Cardiac muscle cell (in vitro differentiated cells and primary cell): ENCODE measurements at regions not wholly inside any gene's neighbourhood (a gene's known extent, or its start where the extent isn't known, plus 50 kb on each side); places are given as distances from the start of the nearest gene placed in this dataset.
"Not testable (repeated sequence)": the region's sequence is repeated elsewhere in the genome, so short reads cannot be mapped to it uniquely, and the experiment has no call there.

Experiments
- DNase-seq, 2 donors: peaks; one replicate each; pipeline versions ENCODE4 v3.0.0 to v3.0.0-alpha.2; 2010 to 2017; ENCODE audit warnings: low read depth in 1 of 2, low spot score in 1 of 2
- H3K27ac ChIP-seq: fragments of 200-600 bp; sonication (generic); 2 replicates; pipeline ENCODE4 v1.5.1; 2016
- H3K27me3 ChIP-seq: fragments of 200-600 bp; sonication (generic); 2 replicates; pipeline ENCODE4 v1.6.0; 2016; ENCODE audit warnings: control low read depth
- H3K36me3 ChIP-seq: fragments of 200-600 bp; sonication (generic); 2 replicates; pipeline ENCODE4 v1.5.1; 2016; ENCODE audit warnings: control low read depth
- H3K4me1 ChIP-seq: fragments of 200-600 bp; sonication (generic); 2 replicates; pipeline ENCODE4 v1.8.1; 2017; ENCODE audit warnings: low read depth, mild to moderate bottlenecking, mixed run types
- H3K4me3 ChIP-seq: fragments of 200-600 bp; sonication (generic); 2 replicates; pipeline ENCODE4 v1.5.1; 2016; ENCODE audit warnings: mild to moderate bottlenecking
- H3K9me3 ChIP-seq: fragments of 200-600 bp; sonication (generic); 2 replicates; pipeline ENCODE4 v1.5.1; 2017; ENCODE audit warnings: low read depth, mild to moderate bottlenecking, control low read depth
- TF ChIP-seq, protein P1 (sequence below): IDR thresholded peaks from 2 replicates; pipeline ENCODE4 v1.5.1; 2012; ENCODE audit warnings: low read depth, mild to moderate bottlenecking, low read length

DNA sequence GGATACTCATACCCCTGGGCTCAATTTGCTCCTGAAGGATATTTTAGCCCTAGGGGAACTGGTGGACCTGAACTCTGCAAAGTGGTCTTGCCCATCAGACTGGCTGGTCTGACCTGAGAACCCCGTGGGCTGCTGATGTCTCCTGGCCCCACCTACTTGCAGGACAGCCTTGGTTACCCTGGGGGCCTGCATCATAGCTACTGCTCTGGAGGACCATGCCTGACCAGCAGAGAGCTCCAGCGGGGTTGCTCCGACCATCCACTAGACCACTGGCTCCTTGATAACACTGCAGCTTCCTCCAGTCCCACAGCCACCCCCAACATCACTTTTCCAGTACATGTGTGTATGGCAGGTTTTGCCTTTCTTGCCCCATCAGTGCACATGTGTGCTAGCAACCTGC, 331.6 kb upstream of the BRINP3 start:
- Histone ChIP-seq H3K9me3 (no peaks in the 10 kb centered on the region), H3K4me1 (no peaks in the 10 kb centered on the region), H3K36me3 (no peaks in the 10 kb centered on the region), H3K27me3 (no peaks in the 10 kb centered on the region), H3K4me3 (no peak overlapping the region), H3K27ac (no peak overlapping the region)
- TF ChIP-seq, protein P1, sequence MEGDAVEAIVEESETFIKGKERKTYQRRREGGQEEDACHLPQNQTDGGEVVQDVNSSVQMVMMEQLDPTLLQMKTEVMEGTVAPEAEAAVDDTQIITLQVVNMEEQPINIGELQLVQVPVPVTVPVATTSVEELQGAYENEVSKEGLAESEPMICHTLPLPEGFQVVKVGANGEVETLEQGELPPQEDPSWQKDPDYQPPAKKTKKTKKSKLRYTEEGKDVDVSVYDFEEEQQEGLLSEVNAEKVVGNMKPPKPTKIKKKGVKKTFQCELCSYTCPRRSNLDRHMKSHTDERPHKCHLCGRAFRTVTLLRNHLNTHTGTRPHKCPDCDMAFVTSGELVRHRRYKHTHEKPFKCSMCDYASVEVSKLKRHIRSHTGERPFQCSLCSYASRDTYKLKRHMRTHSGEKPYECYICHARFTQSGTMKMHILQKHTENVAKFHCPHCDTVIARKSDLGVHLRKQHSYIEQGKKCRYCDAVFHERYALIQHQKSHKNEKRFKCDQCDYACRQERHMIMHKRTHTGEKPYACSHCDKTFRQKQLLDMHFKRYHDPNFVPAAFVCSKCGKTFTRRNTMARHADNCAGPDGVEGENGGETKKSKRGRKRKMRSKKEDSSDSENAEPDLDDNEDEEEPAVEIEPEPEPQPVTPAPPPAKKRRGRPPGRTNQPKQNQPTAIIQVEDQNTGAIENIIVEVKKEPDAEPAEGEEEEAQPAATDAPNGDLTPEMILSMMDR = no peak
- no peak for DNase-seq

DNA sequence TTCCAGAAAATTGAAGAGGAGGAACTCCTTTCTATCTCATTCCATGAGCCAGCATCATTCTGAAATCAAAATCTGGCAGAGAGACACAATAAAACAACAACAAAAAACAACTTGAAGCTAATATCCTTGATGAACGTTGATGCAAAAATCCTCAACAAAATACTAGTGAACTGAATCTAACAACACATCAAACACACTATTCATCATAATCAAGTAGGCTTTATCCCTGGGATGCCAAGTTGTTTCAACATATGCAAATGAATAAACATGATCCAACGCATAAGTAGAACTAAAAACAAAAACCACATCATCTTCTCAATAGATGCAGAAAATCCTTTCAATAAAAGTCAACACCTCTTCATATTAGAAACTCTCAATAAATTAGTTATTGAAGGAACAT, 335.3 kb upstream of the BRINP3 start:
- DNase-seq = no peak
- TF ChIP-seq, protein P1 = no peak
- Histone ChIP-seq H3K9me3 (no peaks in the 10 kb centered on the region), H3K4me1 (no peaks in the 10 kb centered on the region), H3K4me3 (no peak overlapping the region), H3K36me3 (no peaks in the 10 kb centered on the region), H3K27ac (no peak overlapping the region), H3K27me3 (no peaks in the 10 kb centered on the region)

DNA sequence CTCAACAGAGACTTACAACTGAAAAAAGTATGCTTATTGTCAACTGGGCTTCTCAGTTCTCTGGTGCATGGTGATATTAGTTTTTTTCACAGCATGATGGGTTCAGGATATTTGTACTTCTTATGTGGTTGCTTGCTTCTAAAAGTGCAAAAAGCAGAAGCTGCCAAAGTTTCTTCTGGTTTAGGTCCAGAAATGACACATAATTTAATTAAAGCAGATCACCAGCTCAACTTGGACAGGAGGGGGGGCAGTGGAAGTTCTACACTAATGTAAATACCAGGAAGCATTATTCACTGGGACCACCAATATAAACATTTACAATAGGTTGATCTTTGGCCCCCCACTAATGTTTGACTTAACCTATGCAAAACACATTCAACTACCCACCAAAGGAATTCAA, 354.8 kb upstream of the BRINP3 start:
- DNase-seq = no peak
- H3K4me3 ChIP-seq = no peak overlapping the region
- TF ChIP-seq, protein P1 = no peak
- H3K27ac ChIP-seq = no peak overlapping the region
- no peaks in the 10 kb centered on the region for H3K27me3 ChIP-seq
- H3K9me3 ChIP-seq = no peaks in the 10 kb centered on the region
- H3K36me3 ChIP-seq = no peaks in the 10 kb centered on the region
- no peaks in the 10 kb centered on the region for H3K4me1 ChIP-seq

DNA sequence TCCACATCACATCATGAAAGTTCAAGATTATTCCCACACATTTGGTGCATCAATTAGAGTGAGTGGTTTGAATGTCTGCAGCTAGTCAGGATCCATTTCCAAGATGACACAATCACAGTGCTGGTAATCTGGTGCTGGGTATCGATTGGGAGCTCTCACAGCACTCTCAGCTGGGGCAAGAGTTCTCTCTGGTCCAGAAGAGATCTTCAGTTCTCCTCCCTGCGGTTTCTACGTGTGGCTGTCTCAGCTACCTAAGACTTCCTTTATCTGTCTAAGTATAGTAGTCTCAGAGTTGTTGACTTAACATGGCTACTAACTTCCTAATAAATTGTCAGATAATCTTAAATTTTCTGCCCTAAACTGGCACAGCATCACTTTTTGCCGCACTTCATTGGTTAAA, 358.0 kb upstream of the BRINP3 start:
- Histone ChIP-seq H3K27me3 (no peaks in the 10 kb centered on the region), H3K4me3 (no peak overlapping the region), H3K9me3 (no peaks in the 10 kb centered on the region), H3K27ac (no peak overlapping the region), H3K36me3 (no peaks in the 10 kb centered on the region), H3K4me1 (no peaks in the 10 kb centered on the region)
- TF ChIP-seq, protein P1 = no peak
- no peak for DNase-seq

DNA sequence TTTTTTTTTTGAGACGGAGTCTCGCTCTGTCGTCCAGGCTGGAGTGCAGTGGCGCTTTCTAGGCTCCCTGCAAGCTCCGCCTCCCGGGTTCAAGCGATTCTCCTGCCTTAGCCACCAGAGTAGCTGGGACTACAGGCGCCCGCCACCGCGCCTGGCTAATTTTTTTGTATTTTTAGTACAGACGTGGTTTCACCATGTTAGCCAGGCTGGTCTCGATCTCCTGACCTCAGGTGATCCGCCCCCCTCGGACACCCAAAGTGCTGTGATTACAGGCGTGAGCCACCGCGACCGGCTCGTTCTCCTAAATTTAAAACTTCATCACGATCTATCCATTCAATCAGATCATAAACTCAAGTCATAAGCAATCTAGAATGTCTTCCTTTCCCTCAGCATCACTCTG, 359.5 kb upstream of the BRINP3 start:
- not testable (repeated sequence) for H3K36me3 ChIP-seq, H3K9me3 ChIP-seq, DNase-seq, H3K27ac ChIP-seq, H3K27me3 ChIP-seq, H3K4me1 ChIP-seq, H3K4me3 ChIP-seq

DNA sequence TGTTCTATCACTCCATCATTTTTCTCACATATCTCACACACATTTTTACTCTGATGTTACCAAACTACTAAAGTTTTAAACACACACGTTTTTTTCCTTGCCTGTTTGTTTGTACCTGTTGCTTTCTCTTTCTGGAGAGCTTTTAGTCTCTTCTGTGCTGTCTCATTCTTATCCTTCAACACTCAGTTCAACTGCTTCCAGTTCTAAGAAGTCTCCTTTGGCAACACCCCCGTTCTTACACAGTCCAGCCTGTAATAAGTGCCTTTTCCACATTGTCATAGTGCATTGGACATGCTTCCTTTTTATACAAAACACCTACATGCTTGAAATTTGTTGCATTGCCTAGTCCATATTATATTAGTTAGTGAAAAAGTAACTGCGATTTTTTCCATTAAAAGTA, 360.2 kb upstream of the BRINP3 start:
- Histone ChIP-seq H3K27ac (no peak overlapping the region), H3K9me3 (no peaks in the 10 kb centered on the region), H3K36me3 (no peaks in the 10 kb centered on the region), H3K4me1 (no peaks in the 10 kb centered on the region), H3K27me3 (no peaks in the 10 kb centered on the region), H3K4me3 (no peak overlapping the region)
- TF ChIP-seq, protein P1 = no peak
- peak in 1 of 2 donors; percentile 4 for DNase-seq
